GM19238 (cell line): ENCODE measurements at regions not wholly inside any gene's neighbourhood (a gene's known extent, or its start where the extent isn't known, plus 50 kb on each side); places are given as distances from the start of the nearest gene placed in this dataset.

Source experiments
- DNase-seq: peaks from one replicate; pipeline ENCODE4 v3.0.0; 2011; ENCODE audit warnings: low spot score; ENCODE audit not compliant: insufficient read length

DNA sequence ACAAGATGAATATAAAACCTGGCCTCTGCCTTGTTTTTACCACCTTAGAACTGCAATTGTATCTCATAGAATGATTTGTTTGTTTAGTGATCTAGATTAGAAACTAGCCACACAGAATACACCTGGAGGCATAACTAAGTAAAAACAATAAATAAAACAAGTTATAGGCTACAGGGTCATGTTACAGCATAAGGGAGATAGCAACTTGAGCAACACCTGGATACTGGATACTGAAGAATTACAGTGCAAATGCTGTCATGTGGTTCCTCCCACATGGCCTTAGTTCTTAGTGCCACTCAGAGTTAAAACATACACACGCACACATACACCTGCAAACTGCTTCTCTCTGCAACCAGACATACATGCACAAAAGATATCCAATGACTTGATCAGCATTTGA is 563.4 kb upstream of the DPPA4 start:
- no peak for DNase-seq

DNA sequence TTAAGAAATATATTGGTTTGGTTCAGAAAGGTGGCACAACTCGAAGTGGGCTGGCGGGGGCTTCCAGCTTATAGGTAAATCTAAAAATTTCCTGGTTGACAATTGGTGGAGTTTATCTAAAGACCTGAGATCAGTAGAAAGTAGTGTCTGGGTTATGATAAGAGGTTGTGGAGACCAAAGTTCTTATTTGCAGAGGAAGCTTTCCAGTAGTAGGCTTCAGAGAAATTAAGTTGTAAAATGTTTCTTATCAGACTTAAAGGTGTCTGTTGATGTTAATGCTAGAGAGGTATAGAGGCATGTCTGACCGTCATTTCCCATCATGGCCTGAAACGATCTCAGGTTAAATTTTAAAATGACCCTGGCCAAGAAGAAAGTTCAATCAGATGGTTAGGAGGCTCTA is 565.2 kb upstream of the DPPA4 start:
- no peak for DNase-seq

DNA sequence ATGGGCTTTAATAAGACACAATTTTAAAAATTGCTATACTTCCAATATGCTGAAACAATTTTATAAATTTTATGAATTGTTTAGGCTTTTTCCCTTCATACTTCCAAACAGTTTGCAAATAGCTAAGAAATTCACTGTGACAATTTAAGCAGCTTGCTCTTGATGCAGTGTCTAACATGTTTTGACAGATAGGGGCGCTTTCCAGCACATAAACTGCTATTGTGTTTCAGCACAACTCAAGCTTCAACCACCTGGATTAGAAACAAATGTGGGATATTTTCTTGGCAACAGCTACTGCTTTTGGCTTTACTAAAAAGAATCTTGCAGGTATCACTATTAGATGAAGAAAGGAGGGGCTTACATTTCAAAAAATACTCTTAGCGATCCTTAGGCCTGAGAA is 565.8 kb upstream of the DPPA4 start:
- no peak for DNase-seq

DNA sequence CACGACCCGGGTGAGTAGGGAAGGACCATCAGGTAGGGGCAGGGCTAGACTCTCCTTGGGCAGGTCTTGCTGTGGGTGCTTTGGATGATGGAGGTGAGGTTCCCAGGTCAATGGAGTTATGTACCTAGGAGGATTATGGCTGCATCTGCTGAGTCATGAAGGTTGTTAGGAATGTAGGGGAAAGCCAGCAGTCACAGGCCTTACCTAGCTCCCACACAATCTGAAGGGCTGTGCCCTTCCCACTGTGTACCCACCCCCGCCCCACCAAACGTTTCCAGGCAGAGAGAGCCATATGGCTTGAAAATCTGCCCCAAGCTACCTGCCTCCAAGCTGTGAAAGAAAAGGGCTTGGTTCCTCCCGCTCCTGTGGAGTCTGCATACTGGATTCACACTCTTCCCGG is 573.4 kb upstream of the DPPA4 start:
- no peak for DNase-seq

DNA sequence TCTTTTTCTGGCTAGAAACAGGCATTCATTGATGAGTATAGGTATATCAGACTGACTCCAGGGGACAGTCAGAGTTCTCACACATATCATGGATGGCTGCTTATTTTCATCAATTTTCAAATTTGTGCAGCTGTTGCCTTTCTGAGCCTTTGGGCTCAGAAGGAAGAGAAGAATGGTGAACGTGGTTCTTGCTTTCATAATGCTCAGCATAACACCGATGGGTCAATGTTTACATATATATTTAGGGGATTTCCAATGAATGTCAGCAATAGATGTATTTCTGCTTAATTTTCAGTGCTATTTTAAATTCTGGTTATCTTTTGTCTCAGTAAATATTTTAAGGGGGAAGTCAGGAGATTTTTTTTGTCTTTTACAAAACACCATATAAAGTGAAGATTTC is 581.4 kb upstream of the DPPA4 start:
- DNase-seq, result no peak

DNA sequence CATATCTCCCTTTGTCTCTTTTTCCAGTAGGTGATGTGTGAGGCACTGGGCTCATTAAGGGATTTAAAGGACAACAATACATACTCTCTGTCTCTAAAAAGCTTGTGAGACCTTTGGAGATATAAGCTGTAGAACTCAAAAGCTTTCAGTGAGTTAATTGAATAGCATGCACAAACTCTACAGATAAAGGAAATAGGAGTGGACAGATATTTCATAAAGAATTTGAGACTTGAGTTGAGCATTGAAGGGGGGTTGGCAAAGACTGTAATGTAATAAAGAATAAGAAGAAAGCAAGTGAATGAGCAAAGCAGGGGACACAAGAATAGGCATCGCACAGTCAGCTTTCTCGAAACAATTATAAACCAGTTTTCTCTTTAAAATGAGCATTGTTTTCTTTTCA is 583.4 kb upstream of the DPPA4 start:
- DNase-seq, result no peak

DNA sequence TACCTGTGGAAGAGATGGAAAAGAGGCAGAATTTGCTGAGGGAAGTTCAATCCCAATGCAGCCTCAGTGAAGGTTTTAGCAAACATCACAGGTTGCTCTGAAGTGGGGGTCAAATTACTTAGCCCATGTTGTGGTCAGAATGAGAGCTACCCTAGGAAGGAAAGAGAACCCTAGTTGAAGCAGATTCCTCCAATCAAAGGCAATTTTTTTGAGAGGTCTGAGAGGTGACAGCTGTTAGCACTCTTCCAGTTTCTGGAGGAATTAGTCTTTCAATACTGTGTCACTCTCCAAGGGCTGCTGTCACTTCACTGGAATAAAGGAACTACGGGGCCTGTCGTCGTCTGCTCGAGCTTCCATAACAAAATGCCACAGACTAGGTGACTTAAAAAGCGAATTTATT is 584.2 kb upstream of the DPPA4 start:
- no peak for DNase-seq

DNA sequence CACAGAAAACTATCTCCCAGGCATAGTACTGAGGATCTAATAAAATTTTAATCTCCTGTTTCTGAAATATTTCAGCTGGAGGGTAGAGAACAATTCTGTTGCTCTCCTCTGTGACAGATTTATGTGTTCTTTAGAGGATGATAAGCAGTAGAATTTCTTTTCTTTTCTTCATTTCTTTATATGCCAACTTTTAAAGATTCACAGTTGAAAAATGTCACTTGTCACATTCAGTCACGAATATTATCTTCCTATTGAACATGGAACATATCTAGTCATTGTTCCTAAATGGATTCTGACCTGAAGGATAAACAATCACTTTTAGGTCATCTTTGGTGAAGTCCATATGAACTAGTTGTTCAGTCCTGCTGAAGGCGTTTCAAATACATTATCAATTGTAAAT is 585.5 kb upstream of the DPPA4 start:
- DNase-seq, result no peak

DNA sequence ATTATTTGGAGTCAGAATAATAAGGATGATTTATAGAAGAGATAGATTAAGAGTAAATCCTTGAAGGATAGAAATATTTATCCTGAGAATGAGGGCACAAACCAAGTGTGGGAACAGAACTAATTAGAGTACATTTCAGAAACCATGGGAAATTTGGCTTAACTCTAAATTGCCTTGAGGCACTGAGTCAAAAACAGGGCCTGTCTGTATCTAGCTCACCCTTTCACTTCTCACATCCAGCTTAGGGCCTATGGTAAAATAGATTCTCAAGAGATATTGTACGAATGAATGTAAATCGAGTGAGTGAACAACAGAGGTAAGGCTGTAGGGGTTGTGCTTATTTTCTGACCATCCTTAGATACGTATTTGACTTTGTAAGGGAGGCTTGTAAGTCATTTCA is 586.1 kb upstream of the DPPA4 start:
- DNase-seq, result no peak

DNA sequence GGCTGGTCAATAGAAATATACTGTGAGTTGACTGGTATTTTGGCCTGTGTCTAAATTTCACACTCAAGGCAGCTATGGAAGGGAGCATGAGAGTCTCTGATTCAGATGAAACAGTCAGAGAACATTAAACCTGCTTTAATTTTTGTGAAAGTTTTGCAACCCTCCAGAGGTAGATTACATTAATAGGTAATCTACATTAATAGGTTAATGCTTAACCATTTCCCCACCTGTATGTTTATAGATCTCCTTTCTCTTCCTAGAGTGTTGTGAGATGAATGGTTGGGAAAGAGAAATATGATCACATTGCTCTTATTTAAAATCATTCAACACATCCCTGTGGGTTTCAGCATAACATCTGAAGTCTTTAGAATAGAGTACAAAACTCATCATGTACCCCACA is 586.9 kb upstream of the DPPA4 start:
- no peak for DNase-seq

DNA sequence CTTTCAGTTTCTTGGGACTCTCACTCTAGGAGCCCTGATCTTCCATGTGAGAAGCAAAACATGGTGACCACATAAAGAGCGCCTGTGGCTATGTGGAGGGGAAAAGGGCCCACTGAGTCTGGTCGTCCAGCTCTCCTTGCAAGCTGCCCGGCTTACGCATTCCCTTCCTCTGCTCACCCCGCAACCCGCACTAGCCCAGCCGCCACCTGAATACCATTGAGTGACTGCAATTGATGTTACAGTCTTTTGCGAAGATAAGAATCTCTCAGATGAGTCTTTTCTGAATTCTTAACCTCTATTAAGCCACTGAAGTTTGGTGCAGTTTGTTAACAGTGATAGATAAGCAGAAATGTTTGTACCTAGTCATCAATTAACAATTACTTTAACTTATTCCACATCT is 589.0 kb upstream of the DPPA4 start:
- DNase-seq, result no peak

DNA sequence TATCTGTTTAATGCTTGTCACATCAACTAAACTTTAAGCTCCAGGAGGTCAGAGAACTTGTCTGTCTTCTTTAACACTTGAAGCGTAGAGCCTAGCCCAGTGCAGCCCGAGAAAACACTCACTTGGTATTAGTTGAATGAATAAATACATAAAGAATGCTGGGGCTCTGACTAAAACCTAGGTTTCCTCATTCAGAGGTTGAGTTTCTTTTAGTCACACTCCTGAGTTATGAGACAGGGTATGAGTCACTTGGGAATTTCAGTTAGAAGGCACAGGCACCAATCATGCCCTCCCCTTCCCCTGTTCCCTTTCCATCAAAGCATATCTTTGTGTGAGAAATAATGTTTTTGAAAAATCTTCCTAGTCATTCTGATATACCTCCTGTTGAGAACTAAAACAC is 589.8 kb upstream of the DPPA4 start:
- no peak for DNase-seq

DNA sequence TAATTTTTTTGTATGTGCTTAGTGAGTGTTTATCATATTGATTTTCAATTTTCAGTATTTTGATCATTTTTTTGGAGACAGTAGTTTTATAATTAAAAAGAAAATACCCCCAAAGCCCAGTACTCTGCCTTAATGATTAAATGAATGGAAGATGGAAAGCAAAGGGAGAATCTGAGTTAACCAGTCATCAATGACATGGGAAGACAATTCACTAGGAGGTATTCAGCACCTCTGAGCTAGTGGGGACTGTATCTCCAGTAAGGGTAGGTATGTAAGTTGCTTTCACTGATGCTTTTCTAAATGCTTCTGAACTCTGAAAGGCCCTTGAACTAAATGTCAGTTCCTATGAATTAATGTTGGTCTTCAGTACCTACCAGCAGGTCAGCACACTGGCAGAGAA is 590.4 kb upstream of the DPPA4 start:
- no peak for DNase-seq

DNA sequence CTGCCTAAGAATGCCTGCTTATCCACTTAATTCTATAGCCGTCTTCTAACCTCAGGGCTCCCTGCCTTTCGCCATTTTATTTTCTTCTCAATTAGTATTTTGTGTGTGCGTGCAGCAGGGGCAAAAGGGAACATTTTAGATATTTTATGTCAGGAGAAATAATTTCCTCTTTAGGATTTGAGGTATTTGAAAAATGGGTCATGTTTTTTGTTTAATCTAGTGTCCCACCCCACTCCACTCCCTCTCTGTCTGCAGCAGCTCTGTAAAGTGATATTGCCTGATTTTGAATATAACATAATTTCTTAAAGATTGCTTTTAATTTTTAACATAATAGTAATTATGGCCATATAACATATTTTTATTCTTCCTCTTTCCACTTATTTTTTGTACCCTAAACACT is 593.2 kb upstream of the DPPA4 start:
- DNase-seq, result no peak

DNA sequence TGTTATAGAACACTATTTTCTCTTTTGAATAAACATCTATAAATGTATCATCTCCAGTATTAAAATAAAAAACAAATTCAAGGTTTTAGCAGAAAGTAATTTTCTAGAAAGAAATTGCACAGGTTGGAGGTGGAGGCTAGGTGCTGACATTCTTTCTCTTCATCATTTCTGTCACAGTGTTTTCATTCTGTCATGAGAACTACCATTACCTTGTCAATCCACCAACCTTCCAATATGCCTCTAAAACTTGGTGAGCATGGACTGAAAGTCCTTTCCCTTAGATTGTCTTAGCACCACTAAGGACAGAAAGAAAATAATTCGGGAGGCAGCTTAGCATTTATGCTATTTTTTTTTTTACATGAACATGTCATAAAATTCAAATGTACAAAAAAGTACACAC is 596.2 kb upstream of the DPPA4 start:
- DNase-seq, result no peak

DNA sequence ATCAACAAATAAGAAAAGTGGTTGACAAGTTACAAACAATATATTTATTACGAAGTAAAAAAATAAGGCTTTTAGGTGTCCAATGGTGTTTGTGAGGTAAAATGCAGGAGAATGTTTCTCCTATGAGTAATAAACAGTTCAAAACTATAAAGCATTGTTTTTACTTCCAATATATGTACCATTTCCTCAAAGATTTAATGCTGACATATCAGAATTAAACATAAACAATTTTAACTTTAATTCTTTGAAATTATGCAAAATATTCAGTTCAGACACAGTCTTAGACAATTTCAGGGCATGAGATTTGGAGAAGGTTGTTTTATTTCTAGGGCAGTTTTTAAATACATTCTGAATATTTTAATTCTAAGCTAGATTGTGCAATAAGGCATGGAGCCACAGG is 602.5 kb upstream of the DPPA4 start:
- DNase-seq, result no peak

DNA sequence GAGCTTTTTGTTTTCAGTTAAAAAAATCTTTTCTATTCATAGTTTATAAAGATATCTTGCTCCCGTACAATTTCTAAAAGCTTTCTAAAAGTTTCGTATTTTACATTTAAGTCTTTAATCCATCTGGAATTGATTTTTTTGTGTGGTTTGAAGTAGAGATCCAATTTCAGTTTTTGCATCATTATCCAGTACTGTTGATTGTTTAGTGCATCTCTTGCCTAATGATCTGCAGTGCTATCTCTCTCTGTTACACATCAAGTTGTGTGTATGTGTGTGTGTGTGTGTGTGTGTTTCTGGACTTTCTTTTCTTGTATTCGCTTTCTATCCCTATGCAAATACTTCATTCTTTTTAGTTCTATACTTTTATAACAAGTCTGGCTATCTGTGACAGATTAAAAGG is 605.8 kb upstream of the DPPA4 start:
- no peak for DNase-seq

DNA sequence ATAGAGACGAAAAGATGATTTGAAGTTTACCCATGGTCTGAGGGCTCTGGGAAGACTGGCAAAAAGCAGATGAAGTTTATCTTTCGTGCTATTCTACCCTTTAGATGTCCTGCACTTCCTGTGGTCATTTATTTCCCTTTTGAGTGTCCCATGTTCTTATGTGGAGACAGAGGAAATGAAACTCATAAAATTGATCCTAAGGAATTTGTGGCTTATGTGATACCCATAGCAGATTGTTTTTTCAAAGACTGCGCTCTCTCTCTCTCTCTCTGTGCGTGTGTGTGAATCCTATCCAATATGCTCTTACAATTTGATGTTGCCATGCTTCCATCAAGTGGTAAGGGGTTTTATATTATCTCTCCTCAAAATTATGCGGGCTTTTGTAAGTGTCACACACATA is 607.5 kb upstream of the DPPA4 start:
- DNase-seq, result no peak

DNA sequence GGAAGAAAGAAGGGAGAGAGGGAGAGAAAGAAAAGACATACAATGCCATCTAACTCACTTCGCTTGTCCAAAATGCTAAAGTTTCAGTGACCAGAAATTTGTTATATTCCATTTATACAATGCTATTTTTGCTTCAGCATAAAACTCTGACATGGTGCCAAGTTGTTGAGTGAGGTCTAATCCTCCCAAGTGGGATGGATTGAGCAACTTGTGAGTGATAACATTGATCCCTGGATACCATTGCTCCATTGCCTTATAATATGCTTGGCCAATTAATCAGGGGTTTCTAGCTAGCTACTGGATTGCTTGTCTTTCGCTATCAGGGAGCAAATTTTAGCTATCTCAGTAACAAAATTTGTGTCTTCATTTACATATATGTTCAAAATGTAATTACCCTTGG is 615.6 kb upstream of the DPPA4 start:
- no peak for DNase-seq

DNA sequence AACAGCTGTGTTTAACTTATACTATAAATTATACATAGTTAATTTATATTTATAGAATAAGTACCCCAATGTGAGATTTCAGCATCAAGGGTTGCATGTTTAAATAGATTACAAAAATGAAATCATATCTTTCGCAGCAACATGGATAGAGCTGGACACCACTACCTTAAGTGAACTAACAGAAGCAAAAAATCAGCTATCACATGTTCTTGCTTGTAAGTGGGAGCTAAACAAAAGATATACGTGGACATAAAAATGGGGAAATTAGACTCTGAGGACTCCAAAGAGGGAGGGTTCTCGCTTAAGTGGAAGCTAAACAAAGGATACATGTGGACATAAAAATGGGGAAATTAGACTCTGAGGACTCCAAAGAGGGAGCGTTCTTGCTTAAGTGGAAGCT is 626.5 kb upstream of the DPPA4 start:
- no peak for DNase-seq

DNA sequence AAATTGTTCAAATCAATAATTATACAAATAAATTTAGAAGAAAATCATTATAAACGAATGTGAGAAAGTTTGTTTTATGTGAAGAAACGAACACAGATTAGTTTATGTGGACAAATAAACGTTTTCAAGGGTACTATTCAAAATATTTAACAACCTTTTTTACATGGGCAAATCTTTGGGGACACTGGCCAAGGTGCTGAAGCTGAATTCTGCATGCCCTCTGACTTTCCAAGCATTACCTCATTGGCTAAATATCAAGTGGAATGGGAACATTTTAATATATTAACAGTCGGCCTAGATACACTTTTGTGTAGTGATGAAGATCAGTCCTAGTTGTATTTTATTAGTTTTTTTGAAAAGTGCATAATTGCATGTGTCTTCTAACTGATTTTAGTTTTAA is 636.4 kb upstream of the DPPA4 start:
- no peak for DNase-seq

DNA sequence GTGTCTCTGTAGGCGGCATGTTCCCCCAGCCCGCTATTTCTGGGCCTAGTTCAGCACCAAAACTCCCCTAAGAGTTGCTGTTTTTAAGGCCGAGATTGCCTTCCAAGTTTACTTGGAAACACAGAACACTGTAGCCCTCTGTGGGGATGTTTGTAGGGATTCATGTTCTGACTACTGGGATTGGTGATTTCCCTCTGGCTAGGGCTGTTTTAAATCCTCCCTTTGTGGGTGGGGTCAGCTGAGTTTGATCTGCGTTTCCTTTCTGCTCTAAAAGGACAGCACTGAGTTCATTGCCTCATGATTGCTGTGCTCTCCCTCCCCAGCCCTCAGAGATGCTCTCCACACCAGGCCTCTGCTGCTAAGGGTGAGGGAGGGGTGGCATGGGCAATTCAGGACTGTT is 640.6 kb upstream of the DPPA4 start:
- DNase-seq, result no peak

DNA sequence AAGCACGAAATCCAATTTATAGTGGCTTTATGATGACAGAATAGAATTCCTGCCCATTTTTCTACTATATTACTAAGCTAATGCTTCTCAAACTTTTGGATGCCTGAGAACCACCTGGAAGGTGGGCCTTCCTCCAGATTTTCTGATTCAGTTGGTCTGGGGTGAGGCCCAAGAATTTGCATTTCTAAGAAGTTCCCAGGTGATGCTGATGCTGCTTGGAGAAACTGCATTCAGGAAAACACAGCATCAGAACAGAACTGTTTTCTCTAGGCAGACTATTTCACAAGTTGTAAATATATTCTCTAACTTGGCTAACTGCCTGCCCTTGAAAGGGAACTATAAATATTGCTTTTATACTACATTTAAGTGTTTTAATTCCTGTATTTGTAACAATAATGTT is 644.9 kb upstream of the DPPA4 start:
- DNase-seq, result no peak

DNA sequence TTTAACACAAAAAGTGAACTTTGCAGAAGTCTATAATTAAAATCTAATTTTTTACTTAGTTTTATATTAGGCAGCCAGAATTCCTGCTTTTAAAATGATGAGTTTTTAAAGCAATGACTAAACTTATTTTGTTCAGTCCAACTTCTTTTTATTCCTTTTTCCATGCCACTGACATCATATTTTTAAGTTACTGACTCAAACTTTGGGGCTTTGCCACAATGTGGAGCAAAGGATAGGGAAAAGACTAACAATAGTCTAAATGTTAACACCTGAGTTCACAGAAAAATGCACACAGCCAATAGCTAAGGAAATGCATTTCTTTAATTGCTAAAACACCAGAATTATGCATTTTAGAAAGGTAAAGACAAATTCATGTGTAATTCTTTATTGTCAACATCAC is 647.6 kb upstream of the DPPA4 start:
- DNase-seq, result no peak
